ENCODE measurements at regions not wholly inside any gene's neighbourhood (a gene's known extent, or its start where the extent isn't known, plus 50 kb on each side); places are given as distances from the start of the nearest gene placed in this dataset.

GRCh38 chr20:48148916-48149672, 363.8 kb upstream of the SULF2 start:
- TF ChIP-seq CTCF (IDR thresholded peaks at IDR 0.05; ENCODE audit: low read depth, low read length, poor library complexity, severe bottlenecking) (no peak), EZH2phosphoT487 (IDR thresholded peaks at IDR 0.05; ENCODE audit: borderline replicate concordance, low read length) (no peak)
